GM10266 (cell line): ENCODE measurements at regions not wholly inside any gene's neighbourhood (a gene's known extent, or its start where the extent isn't known, plus 50 kb on each side); places are given as distances from the start of the nearest gene placed in this dataset.

Experiments used
- DNase-seq: peaks from one replicate; pipeline ENCODE4 v3.0.0; 2012; ENCODE audit errors: extremely low spot score
- CTCF ChIP-seq: IDR thresholded peaks from 2 replicates; pipeline ENCODE4 v1.5.1; 2012; ENCODE audit warnings: mild to moderate bottlenecking, low read depth; ENCODE audit not compliant: control insufficient read depth, insufficient read depth; ENCODE audit errors: missing control alignments

GRCh38 chr19:28855216-28855615, 357.7 kb downstream of the UQCRFS1 start:
- no peak for DNase-seq
- no peak for TF ChIP-seq CTCF

GRCh38 chr19:28847468-28847867, 365.5 kb downstream of the UQCRFS1 start:
- no peak for TF ChIP-seq CTCF
- DNase-seq = no peak

- TF ChIP-seq CTCF = no peak
- no peak for DNase-seq
These were observed 366.7 kb downstream of the UQCRFS1 start for GRCh38 chr19:28846094-28846812.

- DNase-seq = no peak
- no peak for TF ChIP-seq CTCF
These were observed 369.0 kb downstream of the UQCRFS1 start for GRCh38 chr19:28843761-28844492.

- TF ChIP-seq CTCF = no peak
- DNase-seq = no peak
These were observed 371.4 kb downstream of the UQCRFS1 start for GRCh38 chr19:28841531-28841930.

- no peak for TF ChIP-seq CTCF
- no peak for DNase-seq
These were observed 372.1 kb downstream of the UQCRFS1 start for GRCh38 chr19:28840891-28841290.

GRCh38 chr19:28839455-28839854, 373.5 kb downstream of the UQCRFS1 start:
- no peak for DNase-seq
- no peak for TF ChIP-seq CTCF
